ENCODE measurements at regions not wholly inside any gene's neighbourhood (a gene's known extent, or its start where the extent isn't known, plus 50 kb on each side); places are given as distances from the start of the nearest gene placed in this dataset.

DNA sequence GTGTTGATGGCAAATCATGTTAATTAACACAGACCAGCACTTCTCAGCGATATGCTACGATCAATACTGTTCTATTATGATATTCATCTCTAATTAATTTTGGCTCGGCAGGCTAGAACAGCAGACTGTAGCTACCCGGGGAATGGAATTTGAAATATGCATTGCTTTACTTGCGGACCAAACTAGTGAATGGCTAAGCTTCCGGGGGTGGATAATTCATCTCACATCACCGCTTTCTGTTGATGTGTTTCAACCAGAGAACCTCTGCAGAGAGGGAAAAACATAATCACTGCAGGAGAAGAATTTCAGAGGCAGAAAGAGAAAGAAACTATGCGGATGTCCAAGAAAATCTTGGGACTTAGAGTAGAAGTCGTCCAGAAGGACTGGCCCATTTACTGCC, 490.9 kb downstream of the STK39 start:
- intact Hi-C loops (cut with DNase I): no loop called here

DNA sequence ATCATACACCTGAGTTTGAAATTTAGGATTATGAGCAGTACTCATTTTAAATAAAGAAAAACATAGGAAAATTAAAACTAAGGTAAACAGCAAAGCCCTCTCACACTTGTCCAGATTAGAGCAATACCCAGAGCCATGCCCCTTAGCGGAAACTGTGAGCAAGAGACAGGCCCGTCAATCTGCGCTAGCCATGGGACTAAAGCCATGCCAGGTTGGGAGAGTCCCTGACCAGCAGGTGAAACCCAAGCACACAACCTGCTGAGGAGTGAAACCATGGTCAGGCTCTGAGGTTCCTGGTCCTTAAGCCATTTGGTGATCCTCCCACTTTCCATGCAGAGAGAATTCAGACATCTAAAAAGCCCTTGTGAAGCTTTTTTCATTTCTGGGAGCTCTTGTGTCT, 494.3 kb downstream of the STK39 start:
- no peaks in the 10 kb centered on the region for H3K36me3 ChIP-seq
- WGBS: 95% methylated on average over 3 of the region's 3 CpGs
- no peaks in the 10 kb centered on the region for H3K27me3 ChIP-seq
- no peaks in the 10 kb centered on the region for H3K4me1 ChIP-seq
- no peak for DNase-seq (ENCODE audit: extremely low spot score)
- H3K27ac ChIP-seq (replicated peaks in 1 of 4): no peak overlapping the region
- no peak overlapping the region for H3K4me3 ChIP-seq
- TF ChIP-seq POLR2AphosphoS5 (IDR thresholded peaks at IDR 0.05): no peak
- TF ChIP-seq, protein P1, sequence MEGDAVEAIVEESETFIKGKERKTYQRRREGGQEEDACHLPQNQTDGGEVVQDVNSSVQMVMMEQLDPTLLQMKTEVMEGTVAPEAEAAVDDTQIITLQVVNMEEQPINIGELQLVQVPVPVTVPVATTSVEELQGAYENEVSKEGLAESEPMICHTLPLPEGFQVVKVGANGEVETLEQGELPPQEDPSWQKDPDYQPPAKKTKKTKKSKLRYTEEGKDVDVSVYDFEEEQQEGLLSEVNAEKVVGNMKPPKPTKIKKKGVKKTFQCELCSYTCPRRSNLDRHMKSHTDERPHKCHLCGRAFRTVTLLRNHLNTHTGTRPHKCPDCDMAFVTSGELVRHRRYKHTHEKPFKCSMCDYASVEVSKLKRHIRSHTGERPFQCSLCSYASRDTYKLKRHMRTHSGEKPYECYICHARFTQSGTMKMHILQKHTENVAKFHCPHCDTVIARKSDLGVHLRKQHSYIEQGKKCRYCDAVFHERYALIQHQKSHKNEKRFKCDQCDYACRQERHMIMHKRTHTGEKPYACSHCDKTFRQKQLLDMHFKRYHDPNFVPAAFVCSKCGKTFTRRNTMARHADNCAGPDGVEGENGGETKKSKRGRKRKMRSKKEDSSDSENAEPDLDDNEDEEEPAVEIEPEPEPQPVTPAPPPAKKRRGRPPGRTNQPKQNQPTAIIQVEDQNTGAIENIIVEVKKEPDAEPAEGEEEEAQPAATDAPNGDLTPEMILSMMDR (IDR thresholded peaks at IDR 0.05): no peak
- no peak for TF ChIP-seq EP300 (IDR thresholded peaks at IDR 0.05)
- no peak for TF ChIP-seq POLR2A (IDR thresholded peaks at IDR 0.05; ENCODE audit: low read depth)
- no peaks in the 10 kb centered on the region for H3K9me3 ChIP-seq
- intact Hi-C loops (cut with DNase I): no loop called here

More for the DNA sequence above, 490.9 kb downstream of the STK39 start:
- no peak for DNase-seq (ENCODE audit: extremely low spot score)
- H3K4me3 ChIP-seq: no peak overlapping the region
- no peak overlapping the region for H3K27ac ChIP-seq (replicated peaks in 1 of 4)
- no peaks in the 10 kb centered on the region for H3K36me3 ChIP-seq
- TF ChIP-seq EP300 (IDR thresholded peaks at IDR 0.05) (no peak), POLR2AphosphoS5 (IDR thresholded peaks at IDR 0.05) (no peak), POLR2A (IDR thresholded peaks at IDR 0.05; ENCODE audit: low read depth) (no peak)
- TF ChIP-seq, protein P1 (IDR thresholded peaks at IDR 0.05): no peak
- no peaks in the 10 kb centered on the region for H3K9me3 ChIP-seq
- H3K27me3 ChIP-seq: no peaks in the 10 kb centered on the region
- WGBS: 50% methylated on average over 9 of the region's 9 CpGs
- H3K4me1 ChIP-seq: no peaks in the 10 kb centered on the region

DNA sequence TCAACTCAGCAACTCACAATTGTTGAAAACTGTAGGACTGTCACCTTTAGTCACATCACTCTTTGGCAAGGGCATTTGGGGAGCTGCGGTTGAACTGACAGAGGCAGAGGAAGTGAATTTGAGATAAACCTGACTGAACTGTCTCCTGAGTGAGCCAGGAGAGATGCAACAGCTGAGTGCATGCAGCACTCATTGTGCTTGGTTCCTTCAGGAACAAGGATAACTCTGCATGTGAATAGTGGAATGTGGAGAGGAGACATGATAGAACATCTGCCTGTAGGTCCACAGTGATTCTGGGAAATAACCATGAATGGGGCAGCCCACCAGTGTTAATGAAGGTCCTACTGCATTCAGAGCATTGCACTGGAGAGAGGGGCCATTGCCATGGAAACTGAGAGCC, 494.7 kb downstream of the STK39 start:
- intact Hi-C loops (cut with DNase I): no loop called here
- 33% methylated on average over 1 of the region's 1 CpG for WGBS
- Histone ChIP-seq H3K9me3 (no peaks in the 10 kb centered on the region), H3K4me1 (no peaks in the 10 kb centered on the region), H3K27me3 (no peaks in the 10 kb centered on the region), H3K4me3 (no peak overlapping the region), H3K27ac (replicated peaks in 1 of 4) (no peak overlapping the region), H3K36me3 (no peaks in the 10 kb centered on the region)
- no peak for DNase-seq (ENCODE audit: extremely low spot score)
- TF ChIP-seq, protein P1 (IDR thresholded peaks at IDR 0.05): no peak
- TF ChIP-seq EP300 (IDR thresholded peaks at IDR 0.05) (no peak), POLR2AphosphoS5 (IDR thresholded peaks at IDR 0.05) (no peak), POLR2A (IDR thresholded peaks at IDR 0.05; ENCODE audit: low read depth) (no peak)

DNA sequence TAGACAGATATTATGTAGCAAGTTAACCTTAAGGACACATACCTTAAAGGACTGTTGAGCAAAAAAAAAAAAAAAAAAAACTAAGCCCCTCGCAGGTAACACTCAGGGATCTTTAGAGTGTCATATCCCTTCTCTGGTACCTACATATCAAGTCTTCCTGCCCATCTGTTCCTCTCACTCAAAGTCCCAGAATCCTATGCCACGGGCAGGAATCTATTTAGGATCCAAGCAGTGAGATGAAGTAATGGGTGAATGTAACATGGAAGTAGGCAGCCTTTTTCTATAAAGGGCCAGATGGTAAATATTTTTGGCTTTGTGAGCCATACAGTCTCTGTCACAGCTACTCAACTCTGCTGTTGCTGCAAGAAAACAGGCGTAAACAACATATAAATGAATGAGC, 496.7 kb downstream of the STK39 start:
- TF ChIP-seq POLR2A (IDR thresholded peaks at IDR 0.05; ENCODE audit: low read depth) (no peak), POLR2AphosphoS5 (IDR thresholded peaks at IDR 0.05) (no peak), EP300 (IDR thresholded peaks at IDR 0.05) (no peak)
- TF ChIP-seq, protein P1 (IDR thresholded peaks at IDR 0.05): no peak
- Histone ChIP-seq H3K27me3 (no peaks in the 10 kb centered on the region), H3K4me3 (no peak overlapping the region), H3K9me3 (no peaks in the 10 kb centered on the region), H3K36me3 (no peaks in the 10 kb centered on the region), H3K27ac (replicated peaks in 1 of 4) (no peak overlapping the region), H3K4me1 (no peaks in the 10 kb centered on the region)
- no peak for DNase-seq (ENCODE audit: extremely low spot score)
- intact Hi-C loops (cut with DNase I): no loop called here
- WGBS: 87% methylated on average over 3 of the region's 3 CpGs

DNA sequence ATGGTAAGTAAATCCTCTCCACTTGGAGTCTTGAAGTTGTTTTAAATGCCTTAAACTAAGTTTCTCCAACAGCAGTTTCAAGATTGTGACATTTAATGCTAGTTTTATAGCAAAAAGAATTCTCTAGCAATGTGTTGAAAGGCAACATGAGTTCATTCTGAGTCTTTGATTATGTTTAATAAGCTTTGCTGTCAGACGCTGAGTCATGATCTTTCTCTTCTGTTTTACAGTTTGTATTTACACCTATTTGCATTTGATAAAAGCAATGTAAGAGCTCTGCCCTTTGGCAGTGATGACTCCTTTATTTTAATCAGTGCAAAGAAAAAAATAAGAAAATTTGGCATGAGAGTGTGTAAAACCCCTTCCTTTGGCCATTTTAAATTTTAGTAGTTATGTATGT, 497.7 kb downstream of the STK39 start:
- intact Hi-C loops (cut with DNase I): no loop called here
- Histone ChIP-seq H3K4me1 (no peaks in the 10 kb centered on the region), H3K9me3 (no peaks in the 10 kb centered on the region), H3K27ac (replicated peaks in 1 of 4) (no peak overlapping the region), H3K27me3 (no peaks in the 10 kb centered on the region), H3K4me3 (no peak overlapping the region), H3K36me3 (no peaks in the 10 kb centered on the region)
- 19% methylated on average over 1 of the region's 1 CpG for WGBS
- TF ChIP-seq POLR2AphosphoS5 (IDR thresholded peaks at IDR 0.05) (no peak), EP300 (IDR thresholded peaks at IDR 0.05) (no peak), POLR2A (IDR thresholded peaks at IDR 0.05; ENCODE audit: low read depth) (no peak)
- TF ChIP-seq, protein P1 (IDR thresholded peaks at IDR 0.05): no peak
- DNase-seq (ENCODE audit: extremely low spot score): no peak

Measured in esophagus muscularis mucosa (tissue), 4 donors.